Muscle of back (tissue), 3 donors: ENCODE measurements at regions not wholly inside any gene's neighbourhood (a gene's known extent, or its start where the extent isn't known, plus 50 kb on each side); places are given as distances from the start of the nearest gene placed in this dataset.

Source experiments
- DNase-seq, 3 donors: peaks; one replicate each; pipeline versions ENCODE4 v3.0.0 to v3.0.0-alpha.2; 2013

DNA sequence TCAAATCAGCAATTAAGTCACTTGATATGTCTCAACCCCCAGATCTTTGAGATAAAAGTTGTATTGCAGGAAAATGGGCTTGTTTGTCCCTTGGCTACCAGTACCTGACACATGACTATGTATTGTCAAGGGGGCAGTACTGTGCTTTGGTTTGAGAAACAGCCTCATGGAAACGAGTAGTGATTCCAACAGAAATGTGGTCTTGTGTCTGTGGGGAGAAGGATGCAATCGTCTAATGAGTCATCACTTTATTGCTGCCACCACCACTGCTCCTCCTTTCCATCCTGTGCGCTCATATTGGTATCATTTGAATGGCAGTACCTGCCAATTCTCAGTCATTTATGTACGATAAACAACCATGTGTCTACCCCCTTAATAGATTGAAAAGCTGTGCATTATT, 72.8 kb upstream of the ARHGAP5 start:
- peak in 1 of 3 donors; percentile 32 for DNase-seq

GRCh38 chr14:32005628-32006027, 71.5 kb upstream of the ARHGAP5 start:
- no peak for DNase-seq

DNA sequence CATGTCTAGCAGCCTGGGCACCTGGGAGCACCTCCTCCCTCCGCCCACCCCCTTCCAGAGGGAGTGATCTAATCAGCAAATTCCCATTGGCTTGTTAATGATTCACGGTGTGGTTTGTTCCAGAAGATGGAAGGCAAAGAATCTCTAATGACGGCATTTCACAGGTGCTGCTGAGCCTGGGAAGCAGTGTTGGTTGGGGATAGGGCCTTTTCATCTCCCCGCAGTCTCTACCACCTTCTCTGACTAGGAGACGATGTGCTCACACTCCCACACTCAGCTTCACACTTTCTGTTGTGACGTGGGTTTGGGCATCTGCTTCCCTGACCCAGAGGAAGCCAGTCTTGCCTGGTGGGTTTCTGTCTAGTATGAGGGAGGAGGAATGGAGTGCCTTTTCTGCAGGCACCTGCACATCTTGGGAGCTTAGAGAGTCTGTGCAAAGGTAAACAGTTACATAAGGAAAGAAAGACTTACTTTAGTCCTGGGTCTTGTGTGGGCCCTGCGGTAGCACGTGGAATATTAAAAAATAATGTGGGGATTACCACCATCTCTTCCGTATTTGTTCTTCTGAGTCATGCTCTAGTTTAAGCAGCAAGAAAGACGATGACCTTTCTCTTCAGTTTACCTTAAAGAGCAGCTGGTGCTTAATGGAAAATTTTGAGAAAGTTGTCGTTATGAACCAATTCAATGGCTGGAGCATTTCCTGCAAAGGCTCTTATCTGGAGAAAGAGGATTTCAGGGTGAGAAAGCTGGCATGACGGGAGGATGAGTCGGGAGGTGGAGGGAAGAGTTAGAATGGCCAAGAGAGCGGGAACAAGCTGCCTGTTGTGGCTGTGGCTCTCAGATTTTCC, 70.6 kb upstream of the ARHGAP5 start:
- no peak for DNase-seq

GRCh38 chr14:32007755-32008362, 69.2 kb upstream of the ARHGAP5 start:
- no peak for DNase-seq

DNA sequence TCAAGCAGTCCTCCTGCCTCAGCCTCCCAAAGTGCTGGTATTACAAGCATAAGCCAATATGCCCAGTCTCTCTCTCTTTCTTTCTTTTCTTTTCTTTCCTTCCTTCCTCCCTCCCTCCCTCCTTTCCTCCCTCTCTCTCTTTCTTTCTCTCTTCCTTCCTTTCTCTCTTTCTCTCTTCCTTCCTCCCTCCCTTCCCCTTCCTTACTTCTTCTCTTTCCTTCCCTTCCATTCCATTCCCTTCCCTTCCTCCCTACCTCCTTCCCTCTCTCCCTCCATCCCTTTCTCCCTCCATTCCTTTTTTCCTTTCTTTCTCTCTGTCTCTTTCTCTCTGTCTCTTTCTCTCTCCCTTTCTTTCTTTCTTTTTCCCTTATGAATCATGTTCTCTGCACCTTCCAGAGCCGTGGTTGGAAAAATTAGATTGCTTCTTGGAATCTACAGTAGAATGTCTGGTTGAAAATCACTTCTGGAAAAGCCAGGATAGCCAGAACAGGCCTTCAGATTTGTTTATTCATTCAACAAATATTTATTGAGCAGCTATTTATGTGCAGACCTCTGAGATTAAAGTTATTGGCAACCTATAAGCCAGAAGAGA, 68.4 kb upstream of the ARHGAP5 start:
- no peak for DNase-seq

DNA sequence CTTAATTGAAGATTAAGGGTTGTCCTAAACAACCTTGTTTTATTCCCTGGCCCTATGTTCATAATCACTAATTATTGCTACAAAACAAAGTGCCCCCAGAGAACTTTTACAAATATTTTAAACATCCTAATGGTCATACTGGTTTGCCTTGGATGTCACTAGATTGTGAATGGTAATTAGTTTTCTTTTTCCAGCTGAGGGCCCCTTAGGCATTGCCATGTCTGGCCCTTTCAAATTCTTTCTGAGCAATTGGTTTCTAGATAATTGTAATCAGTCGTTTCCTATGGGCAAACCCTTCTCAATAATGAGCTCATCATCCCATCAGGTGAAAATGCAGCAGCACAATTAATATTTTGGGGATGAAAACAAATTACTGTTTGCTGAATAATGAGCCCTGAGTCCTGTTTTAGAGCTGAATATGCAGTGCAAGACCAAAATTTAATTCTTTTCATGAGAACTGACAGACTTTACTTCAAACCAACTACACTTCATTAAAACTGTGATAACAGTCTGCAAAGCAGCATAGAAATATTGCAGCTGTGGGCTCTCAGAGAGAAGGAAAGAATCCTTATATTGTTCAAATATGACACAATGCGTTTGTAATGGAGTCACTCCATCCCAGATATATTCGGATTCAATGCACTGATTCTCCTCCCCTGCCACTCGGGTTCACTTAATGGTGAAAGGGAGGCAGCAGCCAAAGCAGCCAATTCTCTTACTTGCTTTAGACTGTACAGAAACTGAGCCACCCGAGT, 67.7 kb upstream of the ARHGAP5 start:
- DNase-seq = no peak

DNA sequence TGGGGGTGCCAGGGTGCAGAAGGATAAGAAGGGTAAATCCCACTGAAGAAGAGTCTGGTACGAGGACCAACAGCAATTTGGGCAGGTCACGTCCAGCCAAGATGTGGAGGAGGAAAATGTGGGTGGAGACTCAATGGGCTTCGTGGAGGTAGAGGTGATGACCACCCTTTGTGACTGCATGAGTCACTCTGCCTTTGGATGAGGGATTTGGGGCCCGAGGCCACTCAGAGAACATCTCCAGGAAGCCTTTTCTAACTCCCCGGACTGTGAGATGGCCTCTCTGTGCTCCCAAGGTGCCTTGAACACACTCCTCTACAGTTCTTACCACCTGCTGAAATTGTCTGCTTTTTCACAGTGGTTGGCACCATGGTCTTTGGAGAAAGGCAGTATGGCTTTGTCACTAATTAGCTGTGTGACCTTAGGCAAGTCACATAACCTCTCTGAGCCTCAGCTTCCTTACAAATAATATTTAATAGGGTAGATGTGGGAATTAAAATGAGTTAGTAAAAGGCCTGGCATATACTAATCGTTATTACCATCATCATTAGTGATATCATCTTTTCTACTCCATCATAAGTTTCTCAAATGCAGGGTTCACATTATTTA, 67.0 kb upstream of the ARHGAP5 start:
- no peak for DNase-seq

- peak in 1 of 3 donors; percentile 18 for DNase-seq
These were observed 66.4 kb upstream of the ARHGAP5 start for GRCh38 chr14:32010604-32011125.

DNA sequence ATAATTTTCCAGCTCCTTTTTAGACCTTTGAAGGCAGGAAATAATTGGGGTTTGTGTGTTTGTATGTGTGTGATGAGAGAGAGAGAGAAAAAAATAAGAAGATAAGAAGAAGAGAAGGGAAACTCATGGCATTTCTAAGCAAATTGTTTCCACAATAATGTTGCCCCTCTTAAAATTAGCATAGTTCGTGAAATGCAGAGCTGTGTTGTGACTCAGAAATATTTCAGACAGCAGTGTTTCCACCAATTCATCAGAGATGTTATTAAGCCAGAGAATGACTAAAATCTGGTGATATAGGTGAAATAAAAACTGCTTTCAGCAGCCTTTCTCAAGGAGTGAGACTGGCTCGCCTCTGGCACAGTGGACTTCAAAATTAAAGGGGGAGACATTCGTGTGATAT, 65.9 kb upstream of the ARHGAP5 start:
- DNase-seq = no peak

- DNase-seq = no peak
These were observed 65.0 kb upstream of the ARHGAP5 start for GRCh38 chr14:32012062-32012461.

DNA sequence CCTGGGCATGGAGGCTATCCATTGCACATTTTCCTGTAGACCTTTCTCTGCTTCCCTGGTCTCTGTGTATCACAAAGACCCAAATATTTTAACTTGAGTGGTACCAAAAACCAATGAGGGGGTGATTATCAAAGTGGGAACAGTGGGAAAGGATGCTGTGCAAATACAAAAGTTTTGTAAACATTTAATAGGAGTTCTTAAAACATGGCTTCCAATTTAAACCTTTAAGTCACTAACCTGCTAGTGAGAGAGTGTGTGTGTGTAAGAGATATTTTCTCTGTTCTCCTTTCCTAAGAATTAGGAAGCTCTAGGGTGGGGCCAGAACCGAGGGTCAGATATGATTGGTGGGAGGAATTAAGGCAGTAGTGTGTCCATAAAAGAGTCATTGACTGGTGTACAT, 64.5 kb upstream of the ARHGAP5 start:
- DNase-seq = no peak

- DNase-seq = no peak
These were observed 64.0 kb upstream of the ARHGAP5 start for GRCh38 chr14:32013083-32013482.

- DNase-seq = no peak
These were observed 63.0 kb upstream of the ARHGAP5 start for GRCh38 chr14:32014057-32014456.

DNA sequence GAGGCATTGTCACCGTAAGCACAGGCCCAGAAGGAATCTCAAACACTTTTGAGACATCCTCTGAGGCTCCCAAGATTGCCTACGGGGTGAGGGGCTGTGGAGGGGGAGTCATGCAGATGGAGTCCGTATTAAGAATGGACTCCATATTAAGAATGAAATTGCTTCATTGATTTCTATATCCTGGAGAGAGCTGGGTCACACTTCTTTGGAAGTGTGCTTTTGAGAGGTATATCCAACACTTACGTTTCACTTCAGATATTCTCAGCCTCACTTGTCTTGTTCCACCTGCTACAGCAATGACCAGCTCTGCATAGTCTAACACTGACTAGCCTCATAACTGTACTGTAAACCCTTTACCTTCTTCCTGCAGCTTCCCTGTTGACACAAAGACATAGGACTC, 62.6 kb upstream of the ARHGAP5 start:
- no peak for DNase-seq

DNA sequence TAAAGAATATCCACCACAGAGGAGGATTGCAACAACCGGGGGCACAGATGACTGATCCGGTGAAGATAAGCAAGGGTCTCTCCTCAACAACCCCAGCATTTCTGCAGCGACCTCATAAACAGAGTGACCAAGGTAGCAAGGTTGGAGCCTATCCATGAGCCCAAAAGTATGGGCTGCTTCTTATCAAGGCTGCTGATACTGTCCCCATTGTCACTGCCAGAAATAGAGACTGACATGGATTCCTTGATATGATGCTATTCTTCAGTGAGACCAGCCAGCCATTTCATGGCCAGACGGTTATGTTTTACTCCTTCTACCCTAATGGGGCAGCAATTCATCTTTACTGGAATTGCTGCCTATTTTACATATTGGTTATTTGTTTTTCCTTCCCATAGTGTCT, 61.9 kb upstream of the ARHGAP5 start:
- DNase-seq = no peak

DNA sequence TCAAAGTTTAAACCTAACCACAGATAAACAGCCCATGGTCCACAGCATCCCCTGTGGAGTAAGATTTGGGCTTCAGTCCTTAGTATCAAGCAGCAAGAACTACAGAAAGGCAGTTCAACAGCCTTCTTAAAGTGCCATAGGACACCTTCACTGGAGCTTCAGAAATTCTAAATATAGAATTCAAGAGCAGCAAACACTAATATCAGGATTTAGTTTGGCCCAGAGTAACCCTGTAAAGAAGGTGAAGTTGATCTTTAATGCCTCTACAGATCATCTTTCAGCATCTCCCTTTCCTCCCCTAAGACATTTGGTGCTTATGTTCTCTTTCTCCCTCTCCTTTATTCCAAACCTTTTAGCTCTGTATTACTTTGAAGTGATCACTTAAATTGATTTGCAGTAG, 59.5 kb upstream of the ARHGAP5 start:
- no peak for DNase-seq

DNA sequence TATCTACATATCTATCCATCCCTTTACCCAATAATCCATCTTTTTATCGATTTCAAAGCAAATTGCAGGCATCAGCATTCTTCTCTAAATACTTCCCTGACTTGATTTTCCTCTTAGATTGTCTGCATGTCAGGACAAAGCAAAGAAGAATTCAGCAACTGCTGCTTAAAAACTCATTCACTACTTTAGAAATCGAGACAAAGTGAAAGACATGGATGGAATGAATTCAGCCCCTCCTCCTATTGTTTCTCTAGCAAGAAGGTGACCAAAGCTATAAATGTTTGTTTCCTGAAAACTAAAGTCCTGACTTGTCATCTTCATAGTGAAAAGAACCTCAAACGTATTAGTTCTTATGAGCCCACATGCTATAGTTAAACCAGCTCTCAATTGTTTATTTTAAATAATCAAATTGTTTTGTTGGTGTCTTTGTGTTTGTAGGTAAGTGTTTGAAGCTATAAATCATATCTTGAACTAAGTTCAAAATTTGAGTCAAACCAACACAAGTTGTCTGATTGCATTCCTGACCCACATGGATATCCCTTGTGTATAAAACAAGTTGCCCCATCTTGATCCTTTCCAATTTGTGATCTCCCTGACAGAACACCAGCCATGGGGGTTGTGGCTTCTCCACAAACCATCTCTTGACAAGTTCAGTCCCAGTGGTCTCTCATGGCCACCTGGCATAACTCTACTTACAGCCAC, 58.6 kb upstream of the ARHGAP5 start:
- DNase-seq = no peak

DNA sequence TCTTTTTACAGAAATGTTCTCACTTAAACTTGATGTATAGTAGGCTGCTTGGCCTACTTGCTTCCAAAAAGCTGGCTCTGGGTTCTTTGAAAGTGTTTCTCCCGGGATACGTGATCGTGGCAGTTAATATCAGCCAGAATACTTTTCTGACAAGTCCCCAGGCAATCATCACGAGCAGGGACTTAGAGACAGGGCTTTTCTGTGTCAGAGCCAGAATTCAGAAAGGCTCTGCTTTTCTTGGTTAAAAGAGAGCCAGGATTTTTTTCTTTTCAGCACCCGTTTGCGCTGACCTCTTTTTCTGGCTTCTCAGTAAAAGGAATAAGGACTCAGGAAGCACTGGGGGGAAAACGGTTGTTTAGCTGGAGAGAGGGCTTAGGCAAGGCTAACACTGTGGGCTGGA, 57.8 kb upstream of the ARHGAP5 start:
- DNase-seq = peak in 2 of 3 donors; percentile 17 to 46

GRCh38 chr14:32020882-32021281, 56.2 kb upstream of the ARHGAP5 start:
- no peak for DNase-seq

DNA sequence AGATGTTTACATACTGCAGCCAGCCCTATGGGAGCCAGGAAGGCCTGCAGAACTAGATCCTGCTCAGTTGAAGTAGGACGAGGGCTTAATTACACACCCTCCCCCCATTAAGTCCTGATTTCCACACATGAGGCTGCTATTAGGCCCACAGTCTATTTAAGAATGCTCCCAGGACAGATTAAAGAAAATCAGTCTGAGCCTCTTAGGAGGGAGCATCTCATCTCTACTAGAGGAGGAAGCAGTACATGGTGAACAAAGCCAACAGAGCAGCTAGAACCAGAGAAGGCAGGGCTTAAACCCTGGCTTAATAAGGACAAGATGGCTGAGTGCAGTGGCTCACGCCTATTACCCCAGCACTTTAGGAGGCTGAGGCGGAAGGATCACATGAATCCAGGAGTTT, 55.8 kb upstream of the ARHGAP5 start:
- no peak for DNase-seq

- DNase-seq = no peak
These were observed 54.6 kb upstream of the ARHGAP5 start for GRCh38 chr14:32022525-32022924.
